ENCODE measurements at regions not wholly inside any gene's neighbourhood (a gene's known extent, or its start where the extent isn't known, plus 50 kb on each side); places are given as distances from the start of the nearest gene placed in this dataset.

GRCh38 chr3:107881509-107881908 lies 209.3 kb downstream of the CD47 start:
- no peak for DNase-seq
- no peak overlapping the region for H3K4me3 ChIP-seq
- no peak overlapping the region for H3K27ac ChIP-seq
- intact Hi-C loops (cut with DNase I; ENCODE audit: low total_unique reads), result no loop called here
- no peaks in the 10 kb centered on the region for H3K9me3 ChIP-seq
- TF ChIP-seq, protein P1, sequence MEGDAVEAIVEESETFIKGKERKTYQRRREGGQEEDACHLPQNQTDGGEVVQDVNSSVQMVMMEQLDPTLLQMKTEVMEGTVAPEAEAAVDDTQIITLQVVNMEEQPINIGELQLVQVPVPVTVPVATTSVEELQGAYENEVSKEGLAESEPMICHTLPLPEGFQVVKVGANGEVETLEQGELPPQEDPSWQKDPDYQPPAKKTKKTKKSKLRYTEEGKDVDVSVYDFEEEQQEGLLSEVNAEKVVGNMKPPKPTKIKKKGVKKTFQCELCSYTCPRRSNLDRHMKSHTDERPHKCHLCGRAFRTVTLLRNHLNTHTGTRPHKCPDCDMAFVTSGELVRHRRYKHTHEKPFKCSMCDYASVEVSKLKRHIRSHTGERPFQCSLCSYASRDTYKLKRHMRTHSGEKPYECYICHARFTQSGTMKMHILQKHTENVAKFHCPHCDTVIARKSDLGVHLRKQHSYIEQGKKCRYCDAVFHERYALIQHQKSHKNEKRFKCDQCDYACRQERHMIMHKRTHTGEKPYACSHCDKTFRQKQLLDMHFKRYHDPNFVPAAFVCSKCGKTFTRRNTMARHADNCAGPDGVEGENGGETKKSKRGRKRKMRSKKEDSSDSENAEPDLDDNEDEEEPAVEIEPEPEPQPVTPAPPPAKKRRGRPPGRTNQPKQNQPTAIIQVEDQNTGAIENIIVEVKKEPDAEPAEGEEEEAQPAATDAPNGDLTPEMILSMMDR (IDR thresholded peaks at IDR 0.05), result no peak
- no peak for TF ChIP-seq POLR2A (IDR thresholded peaks at IDR 0.05)
- H3K36me3 ChIP-seq, result no peaks in the 10 kb centered on the region
- no peaks in the 10 kb centered on the region for H3K27me3 ChIP-seq
- H3K4me1 ChIP-seq, result no peaks in the 10 kb centered on the region

DNA sequence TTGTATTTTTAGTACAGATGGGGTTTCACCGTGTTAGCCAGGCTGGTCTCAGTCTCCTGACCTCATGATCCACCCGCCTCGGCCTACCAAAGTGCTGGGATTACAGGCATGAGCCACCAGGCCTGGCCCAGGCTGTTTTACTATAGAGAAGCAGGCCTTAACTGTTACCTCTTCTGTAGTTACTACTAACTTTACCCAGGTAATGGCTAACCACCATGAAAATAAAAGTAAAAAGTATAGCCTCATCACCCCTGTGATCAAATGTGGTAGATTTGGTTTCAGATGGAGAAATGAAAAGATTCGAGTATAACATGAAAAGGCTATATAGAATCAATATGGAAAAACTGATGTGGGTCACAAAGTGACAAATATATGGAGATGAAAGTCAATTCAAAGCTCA lies 210.1 kb downstream of the CD47 start:
- intact Hi-C loops (cut with DNase I; ENCODE audit: low total_unique reads), result no loop called here
- Histone ChIP-seq H3K4me3 (no peak overlapping the region), H3K36me3 (no peaks in the 10 kb centered on the region), H3K9me3 (no peaks in the 10 kb centered on the region), H3K27me3 (no peaks in the 10 kb centered on the region), H3K4me1 (no peaks in the 10 kb centered on the region), H3K27ac (no peak overlapping the region)
- no peak for TF ChIP-seq POLR2A (IDR thresholded peaks at IDR 0.05)
- TF ChIP-seq, protein P1 (IDR thresholded peaks at IDR 0.05), result no peak
- DNase-seq, result no peak

GRCh38 chr3:107877936-107878335 lies 212.9 kb downstream of the CD47 start:
- Histone ChIP-seq H3K36me3 (no peaks in the 10 kb centered on the region), H3K27ac (no peak overlapping the region), H3K4me1 (no peaks in the 10 kb centered on the region), H3K27me3 (no peaks in the 10 kb centered on the region), H3K4me3 (no peak overlapping the region), H3K9me3 (no peaks in the 10 kb centered on the region)
- intact Hi-C loops (cut with DNase I; ENCODE audit: low total_unique reads), result no loop called here
- DNase-seq, result no peak
- TF ChIP-seq, protein P1 (IDR thresholded peaks at IDR 0.05), result no peak
- no peak for TF ChIP-seq POLR2A (IDR thresholded peaks at IDR 0.05)

- intact Hi-C loops (cut with DNase I; ENCODE audit: low total_unique reads), result no loop called here
- no peak overlapping the region for H3K4me3 ChIP-seq
- H3K9me3 ChIP-seq, result no peaks in the 10 kb centered on the region
- no peaks in the 10 kb centered on the region for H3K27me3 ChIP-seq
- H3K36me3 ChIP-seq, result no peaks in the 10 kb centered on the region
- no peak overlapping the region for H3K27ac ChIP-seq
- TF ChIP-seq, protein P1 (IDR thresholded peaks at IDR 0.05), result no peak
- no peak for TF ChIP-seq POLR2A (IDR thresholded peaks at IDR 0.05)
- no peaks in the 10 kb centered on the region for H3K4me1 ChIP-seq
- no peak for DNase-seq
Measured at GRCh38 chr3:107870943-107871638, 219.7 kb downstream of the CD47 start.

DNA sequence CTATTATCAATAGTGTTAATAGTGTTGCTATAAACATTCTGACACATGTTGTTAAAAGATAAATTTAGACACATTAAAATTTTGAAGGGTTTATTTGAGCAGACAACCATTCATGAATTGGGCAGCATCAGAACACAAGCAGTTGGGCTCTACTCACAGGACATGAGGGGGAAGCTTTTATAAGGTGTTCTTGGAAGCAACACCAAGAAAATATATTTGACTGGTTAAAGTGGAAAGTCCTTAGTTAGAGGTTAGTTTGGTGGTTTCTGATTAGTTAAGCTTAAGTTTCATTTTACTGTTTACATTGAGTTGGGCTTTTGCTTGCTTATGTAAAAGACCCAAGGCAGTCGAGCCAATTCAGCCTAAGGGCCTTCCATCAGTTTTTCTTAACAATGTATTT lies 220.7 kb downstream of the CD47 start:
- no peak for DNase-seq
- no peaks in the 10 kb centered on the region for H3K27me3 ChIP-seq
- intact Hi-C loops (cut with DNase I; ENCODE audit: low total_unique reads), result no loop called here

More for the DNA sequence above, 220.7 kb downstream of the CD47 start:
- Histone ChIP-seq H3K9me3 (no peaks in the 10 kb centered on the region), H3K4me1 (no peaks in the 10 kb centered on the region), H3K27ac (no peak overlapping the region), H3K4me3 (no peak overlapping the region), H3K36me3 (no peaks in the 10 kb centered on the region)
- no peak for TF ChIP-seq POLR2A (IDR thresholded peaks at IDR 0.05)
- TF ChIP-seq, protein P1 (IDR thresholded peaks at IDR 0.05), result no peak

All from uterus (tissue), 3 donors.